Nephron (organoid): ENCODE measurements at regions not wholly inside any gene's neighbourhood (a gene's known extent, or its start where the extent isn't known, plus 50 kb on each side); places are given as distances from the start of the nearest gene placed in this dataset.

ENCODE experiments used
- H3K27ac Mint-ChIP-seq, 3 experiments: 2 replicates each; pipeline ENCODE4 v1.8.0; 2020; ENCODE audit warnings: mixed read lengths in 3 of 3, mild to moderate bottlenecking in 2 of 3, moderate library complexity in 1 of 3
- H3K27me3 Mint-ChIP-seq: 2 replicates; pipeline ENCODE4 v1.8.0; 2021; ENCODE audit warnings: low read depth, mild to moderate bottlenecking, moderate library complexity, mixed read lengths
- H3K36me3 Mint-ChIP-seq: 2 replicates; pipeline ENCODE4 v1.8.0; 2020; ENCODE audit warnings: low read depth, mixed read lengths
- H3K4me1 Mint-ChIP-seq: 2 replicates; pipeline ENCODE4 v1.8.0; 2020; ENCODE audit warnings: mixed read lengths
- H3K4me3 Mint-ChIP-seq, 3 experiments: 2 replicates each; pipeline ENCODE4 v1.8.0; 2020; ENCODE audit warnings: mild to moderate bottlenecking in 3 of 3, mixed read lengths in 3 of 3, moderate library complexity in 2 of 3
- H3K9me3 Mint-ChIP-seq: 2 replicates; pipeline ENCODE4 v1.8.0; 2020; ENCODE audit warnings: mixed read lengths
- CTCF ChIP-seq, 3 experiments: fragments of 200-600 bp; sonication (generic); IDR thresholded peaks; one replicate each; pipeline ENCODE4 v1.5.0; 2021; ENCODE audit warnings: antibody characterized with exemption in 3 of 3; ENCODE audit not compliant: unreplicated experiment in 3 of 3

GRCh38 chr1:87273291-87273690 is 55.4 kb upstream of the LMO4 start:
- H3K36me3 Mint-ChIP-seq: no peaks in the 10 kb centered on the region
- H3K9me3 Mint-ChIP-seq: no peaks in the 10 kb centered on the region
- H3K4me1 Mint-ChIP-seq: no peaks in the 10 kb centered on the region
- no peak overlapping the region for H3K4me3 Mint-ChIP-seq
- no peak overlapping the region for H3K27ac Mint-ChIP-seq
- no peak for TF ChIP-seq CTCF (IDR thresholded peaks at IDR 0.05; ENCODE audit: unreplicated experiment in 3 of 3)
- H3K27me3 Mint-ChIP-seq: no peaks in the 10 kb centered on the region

- Mint-ChIP-seq H3K4me1 (peaks cover 12% of the 10 kb centered on the region), H3K27ac (no peak overlapping the region), H3K4me3 (no peak overlapping the region), H3K9me3 (no peaks in the 10 kb centered on the region), H3K27me3 (no peaks in the 10 kb centered on the region), H3K36me3 (no peaks in the 10 kb centered on the region)
- TF ChIP-seq CTCF (IDR thresholded peaks at IDR 0.05; ENCODE audit: unreplicated experiment in 3 of 3): no peak
These were observed 53.8 kb upstream of the LMO4 start for GRCh38 chr1:87274851-87275250.

- Mint-ChIP-seq H3K36me3 (no peaks in the 10 kb centered on the region), H3K9me3 (no peaks in the 10 kb centered on the region), H3K27ac (peak overlapping the region; percentile 27 to 43 (median 30)), H3K4me1 (peaks cover 12% of the 10 kb centered on the region), H3K4me3 (no peak overlapping the region), H3K27me3 (no peaks in the 10 kb centered on the region)
- no peak for TF ChIP-seq CTCF (IDR thresholded peaks at IDR 0.05; ENCODE audit: unreplicated experiment in 3 of 3)
These were observed 49.7 kb upstream of the LMO4 start for GRCh38 chr1:87278825-87279535.
